ENCODE measurements at regions not wholly inside any gene's neighbourhood (a gene's known extent, or its start where the extent isn't known, plus 50 kb on each side); places are given as distances from the start of the nearest gene placed in this dataset.

DNA sequence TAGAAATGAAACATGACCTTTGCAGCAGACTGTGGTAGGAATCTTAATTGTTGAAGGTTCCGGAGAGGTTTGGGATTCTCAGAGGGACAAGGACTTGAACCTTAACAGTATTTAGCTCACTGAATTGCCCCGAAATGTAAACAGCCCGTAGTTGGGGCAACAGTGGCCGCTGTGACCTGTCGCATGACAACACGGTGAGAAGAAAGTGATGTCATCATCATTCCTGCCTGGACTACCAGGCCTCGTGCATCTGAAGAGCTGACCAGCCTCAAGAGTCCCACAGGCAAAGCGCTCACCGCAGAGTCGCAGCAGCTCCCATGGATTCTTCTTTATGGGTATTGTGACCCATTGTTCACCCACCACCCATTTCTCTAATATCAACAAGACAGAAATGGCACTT lies 250.6 kb downstream of the KLF6 start:
- no peaks in the 10 kb centered on the region for H3K79me2 ChIP-seq (ENCODE audit: control insufficient read depth, insufficient read depth, low read length)
- peaks cover 9% of the 10 kb centered on the region for H3K4me1 ChIP-seq (ENCODE audit: control insufficient read depth, extremely low read depth, insufficient read depth, low read length)
- no peak overlapping the region for H3K9ac ChIP-seq (ENCODE audit: insufficient read depth, low read length)
- H3K27me3 ChIP-seq (ENCODE audit: control insufficient read depth, insufficient read depth, low read length) = no peaks in the 10 kb centered on the region
- TF ChIP-seq CTCF (conservative IDR thresholded peaks at IDR 0.05 in 1 of 2, IDR thresholded peaks at IDR 0.05 in 1 of 2; ENCODE audit: low read depth in 1 of 2, low read length in 2 of 2) = no peak
- TF ChIP-seq EZH2 (IDR thresholded peaks at IDR 0.05; ENCODE audit: low read length, missing control alignments) = no peak
- H3K27ac ChIP-seq (ENCODE audit: insufficient read depth, low read length) = no peak overlapping the region
- H3K36me3 ChIP-seq (ENCODE audit: control insufficient read depth, insufficient read depth, low read length) = no peaks in the 10 kb centered on the region
- H3K4me3 ChIP-seq (replicated peaks in 1 of 4; ENCODE audit: control extremely low read depth in 1 of 4, insufficient read depth in 1 of 4, low read depth in 3 of 4, low read length in 4 of 4) = no peak overlapping the region
- H4K20me1 ChIP-seq (ENCODE audit: control insufficient read depth, extremely low read depth, insufficient read depth, low read length) = no peaks in the 10 kb centered on the region
- DNase-seq (ENCODE audit: low read depth in 2 of 2) = peak in 1 of 2 donors; percentile 20
- no peaks in the 10 kb centered on the region for H3K9me3 ChIP-seq (ENCODE audit: control insufficient read depth, insufficient read depth, low read depth, low read length)
- H2AFZ ChIP-seq (ENCODE audit: low read length) = no peak overlapping the region
- no peak overlapping the region for H3K4me2 ChIP-seq (ENCODE audit: extremely low read depth, insufficient read depth, low read length)

GRCh38 chr10:3533296-3533695 lies 251.7 kb downstream of the KLF6 start:
- no peak overlapping the region for H3K4me3 ChIP-seq (replicated peaks in 1 of 4; ENCODE audit: control extremely low read depth in 1 of 4, insufficient read depth in 1 of 4, low read depth in 3 of 4, low read length in 4 of 4)
- H3K79me2 ChIP-seq (ENCODE audit: control insufficient read depth, insufficient read depth, low read length) = no peaks in the 10 kb centered on the region
- H3K4me2 ChIP-seq (ENCODE audit: extremely low read depth, insufficient read depth, low read length) = no peak overlapping the region
- DNase-seq (ENCODE audit: low read depth in 2 of 2) = no peak
- TF ChIP-seq EZH2 (IDR thresholded peaks at IDR 0.05; ENCODE audit: low read length, missing control alignments) (no peak), CTCF (conservative IDR thresholded peaks at IDR 0.05 in 1 of 2, IDR thresholded peaks at IDR 0.05 in 1 of 2; ENCODE audit: low read depth in 1 of 2, low read length in 2 of 2) (no peak)
- no peaks in the 10 kb centered on the region for H3K9me3 ChIP-seq (ENCODE audit: control insufficient read depth, insufficient read depth, low read depth, low read length)
- H3K9ac ChIP-seq (ENCODE audit: insufficient read depth, low read length) = no peak overlapping the region
- H3K27me3 ChIP-seq (ENCODE audit: control insufficient read depth, insufficient read depth, low read length) = no peaks in the 10 kb centered on the region
- H4K20me1 ChIP-seq (ENCODE audit: control insufficient read depth, extremely low read depth, insufficient read depth, low read length) = no peaks in the 10 kb centered on the region
- H3K27ac ChIP-seq (ENCODE audit: insufficient read depth, low read length) = no peak overlapping the region
- no peak overlapping the region for H2AFZ ChIP-seq (ENCODE audit: low read length)
- H3K4me1 ChIP-seq (ENCODE audit: control insufficient read depth, extremely low read depth, insufficient read depth, low read length) = peaks cover 5% of the 10 kb centered on the region
- no peaks in the 10 kb centered on the region for H3K36me3 ChIP-seq (ENCODE audit: control insufficient read depth, insufficient read depth, low read length)

DNA sequence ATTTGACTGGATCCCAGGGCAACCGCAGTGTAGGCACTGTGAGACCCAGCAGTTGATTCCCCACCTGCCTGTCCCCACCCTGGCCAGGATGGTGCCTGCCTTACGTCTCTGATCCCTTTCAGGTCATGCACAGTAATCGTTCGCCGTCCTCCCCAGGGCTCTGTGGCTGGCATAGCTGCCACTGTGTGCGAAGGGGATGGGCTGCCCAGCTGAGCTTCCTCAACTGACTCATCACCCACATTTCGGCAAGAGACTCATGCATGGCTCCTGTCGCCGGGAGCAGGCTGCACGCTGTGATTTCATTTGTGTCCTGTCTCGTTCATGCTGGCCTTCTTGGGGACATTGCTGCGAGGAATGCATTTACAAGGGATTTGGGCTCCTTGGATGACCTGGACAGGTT lies 252.4 kb downstream of the KLF6 start:
- TF ChIP-seq CTCF (conservative IDR thresholded peaks at IDR 0.05 in 1 of 2, IDR thresholded peaks at IDR 0.05 in 1 of 2; ENCODE audit: low read depth in 1 of 2, low read length in 2 of 2) = no peak
- no peak for TF ChIP-seq EZH2 (IDR thresholded peaks at IDR 0.05; ENCODE audit: low read length, missing control alignments)
- Histone ChIP-seq H3K4me2 (ENCODE audit: extremely low read depth, insufficient read depth, low read length) (no peak overlapping the region), H3K36me3 (ENCODE audit: control insufficient read depth, insufficient read depth, low read length) (no peaks in the 10 kb centered on the region), H3K27ac (ENCODE audit: insufficient read depth, low read length) (no peak overlapping the region), H3K79me2 (ENCODE audit: control insufficient read depth, insufficient read depth, low read length) (no peaks in the 10 kb centered on the region), H3K27me3 (ENCODE audit: control insufficient read depth, insufficient read depth, low read length) (no peaks in the 10 kb centered on the region), H3K9me3 (ENCODE audit: control insufficient read depth, insufficient read depth, low read depth, low read length) (no peaks in the 10 kb centered on the region), H3K4me1 (ENCODE audit: control insufficient read depth, extremely low read depth, insufficient read depth, low read length) (peaks cover 5% of the 10 kb centered on the region), H4K20me1 (ENCODE audit: control insufficient read depth, extremely low read depth, insufficient read depth, low read length) (no peaks in the 10 kb centered on the region), H3K4me3 (replicated peaks in 1 of 4; ENCODE audit: control extremely low read depth in 1 of 4, insufficient read depth in 1 of 4, low read depth in 3 of 4, low read length in 4 of 4) (no peak overlapping the region), H2AFZ (ENCODE audit: low read length) (no peak overlapping the region), H3K9ac (ENCODE audit: insufficient read depth, low read length) (no peak overlapping the region)
- DNase-seq (ENCODE audit: low read depth in 2 of 2) = peak in 1 of 2 donors; percentile 53
